ENCODE measurements at regions not wholly inside any gene's neighbourhood (a gene's known extent, or its start where the extent isn't known, plus 50 kb on each side); places are given as distances from the start of the nearest gene placed in this dataset.

GRCh38 chr1:29671446-29672356 lies 435.4 kb downstream of the PTPRU start:
- DNase-seq (ENCODE audit: low read depth in 4 of 4, low spot score in 1 of 4), result no peak

- DNase-seq (ENCODE audit: low read depth in 4 of 4, low spot score in 1 of 4), result no peak
Measured at GRCh38 chr1:29670752-29671151, 434.4 kb downstream of the PTPRU start.

GRCh38 chr1:29669912-29670311 lies 433.6 kb downstream of the PTPRU start:
- DNase-seq (ENCODE audit: low read depth in 4 of 4, low spot score in 1 of 4), result no peak

GRCh38 chr1:29669158-29669871 lies 433.0 kb downstream of the PTPRU start:
- DNase-seq (ENCODE audit: low read depth in 4 of 4, low spot score in 1 of 4), result no peak

- no peak for DNase-seq (ENCODE audit: low read depth in 4 of 4, low spot score in 1 of 4)
Measured at GRCh38 chr1:29668551-29669157, 432.3 kb downstream of the PTPRU start.

- no peak for DNase-seq (ENCODE audit: low read depth in 4 of 4, low spot score in 1 of 4)
Measured at GRCh38 chr1:29667951-29668350, 431.6 kb downstream of the PTPRU start.

- DNase-seq (ENCODE audit: low read depth in 4 of 4, low spot score in 1 of 4), result no peak
Measured at GRCh38 chr1:29664711-29665110, 428.4 kb downstream of the PTPRU start.

- DNase-seq (ENCODE audit: low read depth in 4 of 4, low spot score in 1 of 4), result no peak
Measured at GRCh38 chr1:29658688-29659087, 422.4 kb downstream of the PTPRU start.

GRCh38 chr1:29657816-29658215 lies 421.5 kb downstream of the PTPRU start:
- no peak for DNase-seq (ENCODE audit: low read depth in 4 of 4, low spot score in 1 of 4)

- no peak for DNase-seq (ENCODE audit: low read depth in 4 of 4, low spot score in 1 of 4)
Measured at GRCh38 chr1:29655945-29656850, 419.9 kb downstream of the PTPRU start.

- DNase-seq (ENCODE audit: low read depth in 4 of 4, low spot score in 1 of 4), result no peak
Measured at GRCh38 chr1:29655145-29655544, 418.8 kb downstream of the PTPRU start.

- DNase-seq (ENCODE audit: low read depth in 4 of 4, low spot score in 1 of 4), result no peak
Measured at GRCh38 chr1:29653886-29654450, 417.6 kb downstream of the PTPRU start.

GRCh38 chr1:29653034-29653810 lies 416.9 kb downstream of the PTPRU start:
- no peak for DNase-seq (ENCODE audit: low read depth in 4 of 4, low spot score in 1 of 4)

- no peak for DNase-seq (ENCODE audit: low read depth in 4 of 4, low spot score in 1 of 4)
Measured at GRCh38 chr1:29651684-29652665, 415.7 kb downstream of the PTPRU start.

- DNase-seq (ENCODE audit: low read depth in 4 of 4, low spot score in 1 of 4), result no peak
Measured at GRCh38 chr1:29651246-29651645, 414.9 kb downstream of the PTPRU start.

- no peak for DNase-seq (ENCODE audit: low read depth in 4 of 4, low spot score in 1 of 4)
Measured at GRCh38 chr1:29650476-29650875, 414.2 kb downstream of the PTPRU start.

- DNase-seq (ENCODE audit: low read depth in 4 of 4, low spot score in 1 of 4), result no peak
Measured at GRCh38 chr1:29650041-29650400, 413.7 kb downstream of the PTPRU start.

- no peak for DNase-seq (ENCODE audit: low read depth in 4 of 4, low spot score in 1 of 4)
Measured at GRCh38 chr1:29649189-29650040, 413.1 kb downstream of the PTPRU start.

Measured in stimulated activated CD4-positive, alpha-beta T cell treated with anti-CD3 and anti-CD28 coated beads, Interleukin-1b, Interleukin-23, amount 100 ng/mL, for 24 hours (primary cell).